ENCODE measurements at regions not wholly inside any gene's neighbourhood (a gene's known extent, or its start where the extent isn't known, plus 50 kb on each side); places are given as distances from the start of the nearest gene placed in this dataset.

GRCh38 chr9:129420721-129421120 is 200.2 kb downstream of the C9orf50 start:
- no peaks in the 10 kb centered on the region for H3K27me3 Mint-ChIP-seq
- no peaks in the 10 kb centered on the region for H3K36me3 Mint-ChIP-seq
- H3K27ac Mint-ChIP-seq, result no peak overlapping the region
- no peak overlapping the region for H3K4me3 Mint-ChIP-seq
- H3K9me3 Mint-ChIP-seq, result peaks cover 4% of the 10 kb centered on the region
- no peak for DNase-seq (ENCODE audit: extremely low spot score, unreplicated experiment)
- H3K4me1 Mint-ChIP-seq (ENCODE audit: unreplicated experiment), result peaks cover 35% of the 10 kb centered on the region
- no peak for TF ChIP-seq CTCF (conservative IDR thresholded peaks at IDR 0.05)

DNA sequence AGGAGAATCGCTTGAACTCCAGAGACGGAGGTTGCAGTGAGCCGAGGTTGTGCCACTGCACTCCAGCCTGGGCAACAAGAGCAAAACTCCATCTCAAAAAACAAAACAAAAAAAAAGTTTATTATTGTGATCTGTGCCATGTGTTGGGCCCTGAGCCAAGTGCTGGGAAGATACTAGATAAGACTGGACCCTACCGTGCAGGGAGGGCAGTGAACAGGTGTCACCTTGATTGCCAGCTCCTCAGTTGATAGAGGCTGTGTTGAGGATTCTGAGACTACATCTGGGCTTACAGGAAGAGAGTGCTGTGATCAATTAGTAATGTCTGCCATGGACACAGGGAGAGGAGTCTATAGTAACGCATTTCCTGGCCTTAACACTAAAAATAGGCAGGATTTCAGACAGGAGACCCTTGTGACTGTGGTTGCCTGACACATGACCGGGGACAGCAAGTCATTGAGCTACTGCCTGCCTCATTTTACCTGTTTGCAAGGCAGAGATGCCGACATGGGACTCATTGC is 201.5 kb downstream of the C9orf50 start:
- Mint-ChIP-seq H3K4me3 (no peak overlapping the region), H3K27ac (peak overlapping the region; percentile 12), H3K36me3 (no peaks in the 10 kb centered on the region), H3K27me3 (no peaks in the 10 kb centered on the region), H3K4me1 (ENCODE audit: unreplicated experiment) (peaks cover 37% of the 10 kb centered on the region), H3K9me3 (peaks cover 4% of the 10 kb centered on the region)
- no peak for TF ChIP-seq CTCF (conservative IDR thresholded peaks at IDR 0.05)
- DNase-seq (ENCODE audit: extremely low spot score, unreplicated experiment), result no peak

DNA sequence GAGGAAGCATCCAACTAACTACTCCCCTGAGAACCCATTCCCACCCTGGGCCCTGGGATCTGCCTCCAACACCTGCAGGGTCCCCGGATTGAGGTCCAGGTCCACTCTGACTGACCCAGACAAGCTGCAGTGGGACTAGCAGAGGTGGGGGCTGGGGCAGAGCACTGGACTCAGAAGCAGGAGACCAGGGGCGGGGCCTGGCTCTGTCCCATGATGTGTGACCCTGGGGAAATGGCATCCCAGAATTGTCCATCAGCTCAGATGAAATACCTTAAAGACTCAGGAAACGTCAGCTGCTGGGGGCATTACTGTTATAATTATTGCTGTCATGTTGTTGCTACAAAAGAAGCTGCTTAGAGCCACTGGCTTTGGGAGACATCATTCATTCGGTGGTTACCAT is 202.4 kb downstream of the C9orf50 start:
- Mint-ChIP-seq H3K27ac (no peak overlapping the region), H3K27me3 (no peaks in the 10 kb centered on the region), H3K9me3 (peaks cover 4% of the 10 kb centered on the region), H3K4me3 (no peak overlapping the region), H3K36me3 (no peaks in the 10 kb centered on the region), H3K4me1 (ENCODE audit: unreplicated experiment) (peaks cover 38% of the 10 kb centered on the region)
- no peak for TF ChIP-seq CTCF (conservative IDR thresholded peaks at IDR 0.05)
- DNase-seq (ENCODE audit: extremely low spot score, unreplicated experiment), result no peak

DNA sequence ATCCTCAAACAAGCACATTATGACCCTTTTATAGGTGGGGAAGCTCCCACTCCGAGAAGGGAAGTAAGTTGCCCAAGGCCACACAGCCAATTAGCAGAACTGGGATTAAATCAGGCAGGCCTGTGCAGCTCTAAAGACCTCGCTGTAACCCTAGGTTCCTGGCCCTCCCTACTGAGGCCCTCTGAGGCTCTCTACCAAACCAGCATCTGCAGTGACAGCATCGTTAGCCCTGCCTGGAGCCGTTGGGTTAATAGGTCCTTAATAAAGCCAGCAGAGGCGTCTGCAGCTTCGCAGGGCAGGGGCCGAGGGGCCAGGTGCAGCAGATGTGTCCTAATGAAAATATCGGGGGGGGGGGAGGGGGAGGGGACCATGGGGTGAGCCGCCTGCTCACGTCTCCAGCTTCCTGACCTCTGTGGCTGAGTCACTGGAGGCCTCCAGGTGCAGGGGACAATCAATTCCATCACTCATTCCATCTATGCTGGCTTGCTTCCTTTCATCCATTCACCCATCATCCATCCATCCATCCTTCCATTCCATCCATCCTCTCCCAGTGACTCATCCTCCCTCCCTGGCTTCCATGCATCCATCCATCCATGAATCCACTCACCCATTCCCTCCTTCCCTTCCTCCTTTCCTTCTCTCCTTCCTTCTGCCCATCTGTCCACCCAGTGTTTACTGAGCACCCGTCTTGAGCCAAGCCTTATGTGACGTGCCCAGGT is 203.9 kb downstream of the C9orf50 start:
- H3K27me3 Mint-ChIP-seq, result no peaks in the 10 kb centered on the region
- H3K4me3 Mint-ChIP-seq, result peak overlapping the region; percentile 80
- peak overlapping the region; percentile 88 for H3K27ac Mint-ChIP-seq
- H3K36me3 Mint-ChIP-seq, result no peaks in the 10 kb centered on the region
- DNase-seq (ENCODE audit: extremely low spot score, unreplicated experiment), result no peak
- TF ChIP-seq CTCF (conservative IDR thresholded peaks at IDR 0.05), result no peak
- H3K4me1 Mint-ChIP-seq (ENCODE audit: unreplicated experiment), result peaks cover 33% of the 10 kb centered on the region
- H3K9me3 Mint-ChIP-seq, result peaks cover 4% of the 10 kb centered on the region

GRCh38 chr9:129415942-129416651 is 204.8 kb downstream of the C9orf50 start:
- Mint-ChIP-seq H3K27me3 (no peaks in the 10 kb centered on the region), H3K4me3 (peak overlapping the region; percentile 80), H3K9me3 (peaks cover 4% of the 10 kb centered on the region), H3K4me1 (ENCODE audit: unreplicated experiment) (peaks cover 30% of the 10 kb centered on the region), H3K36me3 (no peaks in the 10 kb centered on the region), H3K27ac (peak overlapping the region; percentile 88)
- no peak for TF ChIP-seq CTCF (conservative IDR thresholded peaks at IDR 0.05)
- DNase-seq (ENCODE audit: extremely low spot score, unreplicated experiment), result no peak
